ENCODE measurements at regions not wholly inside any gene's neighbourhood (a gene's known extent, or its start where the extent isn't known, plus 50 kb on each side); places are given as distances from the start of the nearest gene placed in this dataset.

DNA sequence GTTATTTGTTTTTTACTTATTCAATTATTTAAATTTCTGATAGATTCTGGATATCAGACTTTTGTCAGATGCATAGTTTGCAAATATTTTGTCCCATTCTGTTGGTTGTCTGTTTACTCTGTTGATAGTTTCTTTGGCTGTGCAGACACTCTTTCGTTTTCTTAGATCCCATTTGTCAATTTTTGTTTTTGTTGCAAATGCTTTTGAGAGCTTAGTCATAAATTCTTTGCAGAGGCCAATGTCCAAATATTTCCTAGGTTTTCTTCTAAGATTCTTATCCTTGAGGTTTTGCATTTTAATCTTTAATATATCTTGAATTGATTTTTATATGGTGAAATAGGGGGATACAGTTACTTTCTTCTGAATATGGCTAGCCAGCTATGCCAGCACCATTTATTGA, 112.7 kb upstream of the SESTD1 start:
- TF ChIP-seq GATA2 (IDR thresholded peaks at IDR 0.05; ENCODE audit: insufficient read depth, insufficient read length, low read depth, low read length): no peak
- TF ChIP-seq, protein P1, sequence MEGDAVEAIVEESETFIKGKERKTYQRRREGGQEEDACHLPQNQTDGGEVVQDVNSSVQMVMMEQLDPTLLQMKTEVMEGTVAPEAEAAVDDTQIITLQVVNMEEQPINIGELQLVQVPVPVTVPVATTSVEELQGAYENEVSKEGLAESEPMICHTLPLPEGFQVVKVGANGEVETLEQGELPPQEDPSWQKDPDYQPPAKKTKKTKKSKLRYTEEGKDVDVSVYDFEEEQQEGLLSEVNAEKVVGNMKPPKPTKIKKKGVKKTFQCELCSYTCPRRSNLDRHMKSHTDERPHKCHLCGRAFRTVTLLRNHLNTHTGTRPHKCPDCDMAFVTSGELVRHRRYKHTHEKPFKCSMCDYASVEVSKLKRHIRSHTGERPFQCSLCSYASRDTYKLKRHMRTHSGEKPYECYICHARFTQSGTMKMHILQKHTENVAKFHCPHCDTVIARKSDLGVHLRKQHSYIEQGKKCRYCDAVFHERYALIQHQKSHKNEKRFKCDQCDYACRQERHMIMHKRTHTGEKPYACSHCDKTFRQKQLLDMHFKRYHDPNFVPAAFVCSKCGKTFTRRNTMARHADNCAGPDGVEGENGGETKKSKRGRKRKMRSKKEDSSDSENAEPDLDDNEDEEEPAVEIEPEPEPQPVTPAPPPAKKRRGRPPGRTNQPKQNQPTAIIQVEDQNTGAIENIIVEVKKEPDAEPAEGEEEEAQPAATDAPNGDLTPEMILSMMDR (IDR thresholded peaks at IDR 0.05; ENCODE audit: extremely low read depth in 1 of 2, insufficient read depth in 1 of 2, low read depth in 1 of 2, low read length in 2 of 2): no peak
- TF ChIP-seq POLR2A (IDR thresholded peaks at IDR 0.05; ENCODE audit: low read depth, low read length): no peak
- no peak for TF ChIP-seq JUN (IDR thresholded peaks at IDR 0.05; ENCODE audit: borderline replicate concordance, insufficient read depth, insufficient read length, low read depth)
